Caco-2 (cell line): ENCODE measurements at regions not wholly inside any gene's neighbourhood (a gene's known extent, or its start where the extent isn't known, plus 50 kb on each side); places are given as distances from the start of the nearest gene placed in this dataset.
A peak's percentile ranks its signal among the peaks of the same experiment; 100 is the strongest.

Source experiments
- BruUV-seq: library from RNA; stranded (reverse); fragments of 400-500 nt; replicated peaks from 2 replicates; lab custom pipeline; 2021; lab: Mats Ljungman, UMichigan
- CTCF ChIA-PET: fragments of 300-600 bp; sonication (Branson Sonifier 250); formaldehyde crosslinking; loops from one replicate; lab custom pipeline; 2022; ENCODE audit warnings: antibody characterized with exemption; lab: Charles Lee
- POLR2A ChIA-PET: fragments of 300-600 bp; sonication (Branson Sonifier 250); formaldehyde crosslinking; loops from one replicate; lab custom pipeline; 2022; ENCODE audit warnings: antibody characterized with exemption; lab: Charles Lee
- DNase-seq, 2 experiments: peaks; one replicate each; pipeline versions ENCODE4 v3.0.0 to v3.0.0-alpha.2; 2020 to 2022
- H3K27me3 ChIP-seq: replicated peaks from 2 replicates; pipeline ENCODE4 v1.6.0; 2011; ENCODE audit warnings: low read length; ENCODE audit not compliant: control insufficient read depth, insufficient read depth
- H3K36me3 ChIP-seq: 2 replicates; pipeline ENCODE4 v1.5.1; 2011; ENCODE audit warnings: low read length; ENCODE audit not compliant: control insufficient read depth, insufficient read depth
- H3K4me1 ChIP-seq: fragments of 250-450 bp; sonication (Bioruptor Pico); 2 replicates; pipeline ENCODE4 v1.5.1; 2020; ENCODE audit warnings: mild to moderate bottlenecking
- H3K4me3 ChIP-seq: 2 replicates; pipeline ENCODE4 v1.5.1; 2011; ENCODE audit warnings: low read depth, mild to moderate bottlenecking, control low read depth, low read length
- H3K9me3 ChIP-seq: fragments of 250-450 bp; sonication (Bioruptor Pico); 2 replicates; pipeline ENCODE4 v1.5.1; 2020; ENCODE audit warnings: mild to moderate bottlenecking, moderate library complexity
- H3K27ac Mint-ChIP-seq: one replicate; pipeline ENCODE4 v1.8.0; 2022; ENCODE audit warnings: mixed read lengths; ENCODE audit not compliant: unreplicated experiment
- H3K27me3 Mint-ChIP-seq: one replicate; pipeline ENCODE4 v1.8.0; 2022; ENCODE audit warnings: mixed read lengths; ENCODE audit not compliant: insufficient read depth, unreplicated experiment
- H3K36me3 Mint-ChIP-seq: one replicate; pipeline ENCODE4 v1.8.0; 2022; ENCODE audit warnings: mild to moderate bottlenecking, mixed read lengths; ENCODE audit not compliant: insufficient read depth, unreplicated experiment
- H3K4me1 Mint-ChIP-seq: one replicate; pipeline ENCODE4 v1.8.0; 2022; ENCODE audit warnings: low read depth, mixed read lengths; ENCODE audit not compliant: unreplicated experiment
- H3K4me3 Mint-ChIP-seq: one replicate; pipeline ENCODE4 v1.8.0; 2022; ENCODE audit warnings: mild to moderate bottlenecking, moderate library complexity, mixed read lengths; ENCODE audit not compliant: unreplicated experiment
- H3K9me3 Mint-ChIP-seq: one replicate; pipeline ENCODE4 v1.8.0; 2022; ENCODE audit warnings: mixed read lengths; ENCODE audit not compliant: unreplicated experiment
- CTCF ChIP-seq, 2 experiments: fragments of 200-600 bp in 1 of 2; IDR thresholded peaks; 1 replicate in 1 of 2; 2 replicates in 1 of 2; pipeline versions ENCODE4 v1.5.1 to v1.8.0; 2011 to 2022; ENCODE audit warnings: antibody characterized with exemption in 1 of 2, control low read depth in 1 of 2, inconsistent platforms in 1 of 2, low read depth in 1 of 2, low read length in 1 of 2, mild to moderate bottlenecking in 1 of 2, moderate library complexity in 1 of 2; ENCODE audit not compliant: insufficient read depth in 1 of 2, severe bottlenecking in 1 of 2, unreplicated experiment in 1 of 2
- intact Hi-C: fragments of 100-400 bp; cut with micrococcal nuclease; formaldehyde crosslinking; loops from one replicate; pipeline ENCODE4 v1.10.0; 2022; ENCODE audit not compliant: unreplicated experiment

- Histone ChIP-seq H3K9me3 (no peaks in the 10 kb centered on the region), H3K36me3 (no peaks in the 10 kb centered on the region), H3K4me1 (0 out of 2 replicates have a peak, but pooled peaks cover 5% of the 10 kb centered on the region), H3K27me3 (no peaks in the 10 kb centered on the region), H3K4me3 (no peak overlapping the region)
- peaks cover 14% of the 10 kb centered on the region for H3K9me3 Mint-ChIP-seq
- no peaks in the 10 kb centered on the region for H3K27me3 Mint-ChIP-seq
- no peak for TF ChIP-seq CTCF (IDR thresholded peaks at IDR 0.05; ENCODE audit: insufficient read depth in 1 of 2, low read depth in 1 of 2, low read length in 1 of 2, severe bottlenecking in 1 of 2, unreplicated experiment in 1 of 2)
- H3K27ac Mint-ChIP-seq = no peak overlapping the region
- H3K36me3 Mint-ChIP-seq = no peaks in the 10 kb centered on the region
- CTCF ChIA-PET = no interaction called here
- no peak overlapping the region for H3K4me3 Mint-ChIP-seq
- POLR2A ChIA-PET = no interaction called here
- intact Hi-C loops = no loop called here
- H3K4me1 Mint-ChIP-seq = peaks cover 7% of the 10 kb centered on the region
- DNase-seq = no peak
- no TSS peak for BruUV-seq
These were observed 144.7 kb upstream of the RFLNA start for GRCh38 chr12:124150168-124150567.

- Mint-ChIP-seq H3K4me3 (no peak overlapping the region), H3K4me1 (peaks cover 7% of the 10 kb centered on the region), H3K27ac (no peak overlapping the region), H3K9me3 (peaks cover 14% of the 10 kb centered on the region), H3K27me3 (no peaks in the 10 kb centered on the region), H3K36me3 (no peaks in the 10 kb centered on the region)
- no peak for TF ChIP-seq CTCF (IDR thresholded peaks at IDR 0.05; ENCODE audit: insufficient read depth in 1 of 2, low read depth in 1 of 2, low read length in 1 of 2, severe bottlenecking in 1 of 2, unreplicated experiment in 1 of 2)
- BruUV-seq = no TSS peak
- Histone ChIP-seq H3K4me3 (no peak overlapping the region), H3K9me3 (no peaks in the 10 kb centered on the region), H3K27me3 (no peaks in the 10 kb centered on the region), H3K4me1 (0 out of 2 replicates have a peak, but pooled peaks cover 5% of the 10 kb centered on the region), H3K36me3 (no peaks in the 10 kb centered on the region)
- ChIA-PET POLR2A (no interaction called here), CTCF (no interaction called here)
- intact Hi-C loops = no loop called here
- no peak for DNase-seq
These were observed 143.3 kb upstream of the RFLNA start for GRCh38 chr12:124151583-124151982.

- POLR2A ChIA-PET = no interaction called here
- no TSS peak for BruUV-seq
- no peaks in the 10 kb centered on the region for H3K27me3 ChIP-seq
- Mint-ChIP-seq H3K27ac (peak overlapping the region; percentile 28), H3K27me3 (no peaks in the 10 kb centered on the region), H3K36me3 (no peaks in the 10 kb centered on the region), H3K4me1 (peaks cover 15% of the 10 kb centered on the region), H3K4me3 (no peak overlapping the region), H3K9me3 (peaks cover 14% of the 10 kb centered on the region)
- H3K9me3 ChIP-seq = no peaks in the 10 kb centered on the region
- DNase-seq = no peak
- CTCF ChIA-PET = no interaction called here
- H3K36me3 ChIP-seq = no peaks in the 10 kb centered on the region
- TF ChIP-seq CTCF (IDR thresholded peaks at IDR 0.05; ENCODE audit: insufficient read depth in 1 of 2, low read depth in 1 of 2, low read length in 1 of 2, severe bottlenecking in 1 of 2, unreplicated experiment in 1 of 2) = no peak
- no peak overlapping the region for H3K4me3 ChIP-seq
- intact Hi-C loops = no loop called here
- 0 out of 2 replicates have a peak, but pooled peaks cover 5% of the 10 kb centered on the region for H3K4me1 ChIP-seq
These were observed 142.2 kb upstream of the RFLNA start for GRCh38 chr12:124152731-124153130.
